Sigmoid colon (tissue), 6 donors: ENCODE measurements at regions not wholly inside any gene's neighbourhood (a gene's known extent, or its start where the extent isn't known, plus 50 kb on each side); places are given as distances from the start of the nearest gene placed in this dataset.

ENCODE experiments used
- DNase-seq: peaks from one replicate; pipeline ENCODE4 v3.0.0-alpha.2; 2019
- H3K27ac ChIP-seq, 4 donors: fragments of 200-600 bp; sonication (generic); one replicate each; pipeline ENCODE4 v1.5.1; 2016 to 2019; ENCODE audit warnings: mild to moderate bottlenecking in 1 of 4
- H3K27me3 ChIP-seq, 3 donors: fragments of 200-600 bp; sonication (generic); one replicate each; pipeline ENCODE4 v1.5.1; 2019; ENCODE audit warnings: mild to moderate bottlenecking in 1 of 3
- H3K36me3 ChIP-seq, 4 donors: fragments of 200-600 bp; sonication (generic); one replicate each; pipeline ENCODE4 v1.5.1; 2016 to 2019
- H3K4me1 ChIP-seq, 4 donors: fragments of 200-600 bp; sonication (generic); one replicate each; pipeline ENCODE4 v1.5.1; 2017 to 2019
- H3K4me3 ChIP-seq, 4 donors: fragments of 200-600 bp; sonication (generic); one replicate each; pipeline ENCODE4 v1.5.1; 2017 to 2019; ENCODE audit warnings: mild to moderate bottlenecking in 2 of 4, moderate library complexity in 1 of 4
- H3K9me3 ChIP-seq, 4 donors: fragments of 200-600 bp in 3 of 4; sonication (generic) in 3 of 4; one replicate each; pipeline versions ENCODE4 v1.5.1 to v1.6.1; 2013 to 2019
- EP300 ChIP-seq, 4 donors: sonication (generic); formaldehyde crosslinking; IDR thresholded peaks; one replicate each; pipeline ENCODE4 v1.6.1; 2017; ENCODE audit warnings: antibody characterized with exemption in 4 of 4
- POLR2A ChIP-seq, 2 donors: fragments of 450-650 bp; IDR thresholded peaks; one replicate each; pipeline ENCODE4 v1.6.1; 2016; ENCODE audit warnings: antibody characterized with exemption in 2 of 2, mild to moderate bottlenecking in 2 of 2, moderate library complexity in 2 of 2
- POLR2AphosphoS5 ChIP-seq, 4 donors: sonication (generic); formaldehyde crosslinking; IDR thresholded peaks; one replicate each; pipeline ENCODE4 v1.6.1; 2017; ENCODE audit warnings: antibody characterized with exemption in 4 of 4
- WGBS, 2 donors: extraction: QIAGEN DNeasy Blood & Tissue Kit; methylation state at CpG; one replicate each; pipeline ENCODE4 v1.1.7; 2013; 5-methylcytosine and 5-hydroxymethylcytosine counted together
- intact Hi-C: fragments of 100-400 bp; cut with DNase I; formaldehyde crosslinking; loops from one replicate; pipeline ENCODE4 v1.15.1; 2023
- TF ChIP-seq, protein P1 (sequence below), 4 experiments: fragments of 450-650 bp in 3 of 4; fragments of 200-600 bp in 1 of 4; IDR thresholded peaks; one replicate each; pipeline ENCODE4 v1.5.1; 2016 to 2019; ENCODE audit warnings: antibody characterized with exemption in 4 of 4, mild to moderate bottlenecking in 3 of 4, moderate library complexity in 2 of 4
- donor health status: healthy with polysubstance abuse.
- donor health status: healthy.

DNA sequence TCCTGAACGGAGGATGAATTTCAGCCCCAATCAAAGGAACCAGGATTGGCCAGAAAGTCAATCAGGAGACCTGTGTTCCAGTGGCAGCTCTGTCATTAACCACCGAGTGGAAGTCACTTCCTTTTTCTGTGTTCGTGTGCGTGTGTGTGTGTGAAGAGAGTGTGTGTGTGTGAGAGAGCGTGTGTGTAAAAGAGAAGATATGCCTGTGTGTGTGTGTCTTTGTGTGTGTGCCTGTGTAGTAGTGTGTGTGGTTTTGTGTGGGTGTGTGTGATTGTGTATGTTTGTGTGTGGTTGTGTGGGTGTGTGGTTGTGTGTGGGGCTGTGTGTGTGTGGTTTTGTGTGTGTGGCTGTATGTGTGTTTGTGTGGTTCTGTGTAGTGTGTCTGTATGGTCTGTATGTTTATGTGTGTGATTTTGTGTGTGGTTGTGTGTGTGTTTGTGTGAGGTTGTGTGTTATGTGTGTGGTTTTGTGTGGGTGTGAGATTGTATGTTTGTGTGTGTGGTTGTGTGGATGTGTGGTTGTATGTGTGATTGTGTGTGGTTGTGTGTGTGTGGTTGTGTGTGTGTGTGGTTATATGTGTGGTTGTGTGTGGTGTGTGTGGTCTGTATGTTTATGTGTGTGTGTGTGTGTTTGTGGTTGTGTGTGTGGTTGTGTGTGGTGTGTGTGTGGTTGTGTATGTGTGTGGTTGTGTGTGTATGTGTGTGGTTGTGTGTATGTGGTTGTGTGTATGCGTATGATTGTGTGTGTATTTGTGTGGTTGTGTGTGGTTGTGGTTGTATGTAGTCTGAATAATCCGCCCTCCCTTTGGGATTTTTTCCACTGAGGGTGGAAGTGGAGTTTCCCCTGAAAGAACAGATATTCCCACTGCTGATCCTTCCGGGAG, 314.4 kb downstream of the SHQ1 start:
- Histone ChIP-seq H3K9me3 (no peaks in the 10 kb centered on the region), H3K27ac (no peak overlapping the region), H3K27me3 (no peaks in the 10 kb centered on the region), H3K36me3 (no peaks in the 10 kb centered on the region), H3K4me1 (no peaks in the 10 kb centered on the region), H3K4me3 (no peak overlapping the region)
- intact Hi-C loops: no loop called here
- no peak for DNase-seq
- TF ChIP-seq, protein P1, sequence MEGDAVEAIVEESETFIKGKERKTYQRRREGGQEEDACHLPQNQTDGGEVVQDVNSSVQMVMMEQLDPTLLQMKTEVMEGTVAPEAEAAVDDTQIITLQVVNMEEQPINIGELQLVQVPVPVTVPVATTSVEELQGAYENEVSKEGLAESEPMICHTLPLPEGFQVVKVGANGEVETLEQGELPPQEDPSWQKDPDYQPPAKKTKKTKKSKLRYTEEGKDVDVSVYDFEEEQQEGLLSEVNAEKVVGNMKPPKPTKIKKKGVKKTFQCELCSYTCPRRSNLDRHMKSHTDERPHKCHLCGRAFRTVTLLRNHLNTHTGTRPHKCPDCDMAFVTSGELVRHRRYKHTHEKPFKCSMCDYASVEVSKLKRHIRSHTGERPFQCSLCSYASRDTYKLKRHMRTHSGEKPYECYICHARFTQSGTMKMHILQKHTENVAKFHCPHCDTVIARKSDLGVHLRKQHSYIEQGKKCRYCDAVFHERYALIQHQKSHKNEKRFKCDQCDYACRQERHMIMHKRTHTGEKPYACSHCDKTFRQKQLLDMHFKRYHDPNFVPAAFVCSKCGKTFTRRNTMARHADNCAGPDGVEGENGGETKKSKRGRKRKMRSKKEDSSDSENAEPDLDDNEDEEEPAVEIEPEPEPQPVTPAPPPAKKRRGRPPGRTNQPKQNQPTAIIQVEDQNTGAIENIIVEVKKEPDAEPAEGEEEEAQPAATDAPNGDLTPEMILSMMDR (IDR thresholded peaks at IDR 0.05): no peak
- TF ChIP-seq POLR2AphosphoS5 (IDR thresholded peaks at IDR 0.05) (no peak), EP300 (IDR thresholded peaks at IDR 0.05) (no peak)
- WGBS, 2 donors: 62 to 84% methylated on average over 8 of the region's 8 CpGs

DNA sequence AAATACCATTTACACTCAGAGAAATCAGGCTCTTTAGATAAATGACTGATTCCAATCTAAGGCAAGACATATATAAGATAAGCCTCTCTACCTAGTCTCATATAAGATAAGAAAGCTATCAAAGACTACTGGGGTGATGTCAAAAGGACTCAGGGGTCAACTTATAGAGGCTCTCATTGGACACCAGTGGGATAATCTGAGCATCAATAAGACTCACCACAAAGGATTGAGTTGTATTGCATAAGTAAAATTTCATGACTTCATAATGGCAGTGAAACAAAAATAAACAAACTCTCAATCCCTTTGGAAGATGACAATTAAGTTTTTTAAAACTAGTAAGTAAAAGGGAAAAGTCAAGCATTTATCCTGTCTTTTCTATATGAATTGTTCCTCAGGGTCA, 317.8 kb downstream of the SHQ1 start:
- intact Hi-C loops: no loop called here
- H3K4me3 ChIP-seq: no peak overlapping the region
- no peaks in the 10 kb centered on the region for H3K9me3 ChIP-seq

DNA sequence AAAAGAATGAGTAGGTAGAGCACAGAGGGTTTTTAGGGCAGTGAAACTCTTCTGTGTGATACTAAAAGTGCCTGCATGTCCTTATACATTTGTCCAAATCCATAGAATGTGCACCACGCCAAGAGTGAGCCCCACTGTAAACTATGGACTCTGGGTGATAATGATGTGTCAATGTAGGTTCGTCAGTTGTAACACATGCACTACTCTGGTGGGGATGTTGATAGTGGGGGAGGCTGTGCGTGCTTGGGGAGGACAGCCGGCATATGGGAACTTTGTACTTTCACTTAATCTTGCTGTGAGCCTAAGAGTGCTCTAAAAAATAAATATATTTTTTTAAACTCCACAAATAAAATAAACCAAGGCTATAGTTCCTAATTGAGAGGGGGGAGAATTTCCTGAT, 319.2 kb downstream of the SHQ1 start:
- H3K4me1 ChIP-seq: no peaks in the 10 kb centered on the region
- intact Hi-C loops: no loop called here
- no peak for TF ChIP-seq POLR2AphosphoS5 (IDR thresholded peaks at IDR 0.05)
- TF ChIP-seq POLR2A (IDR thresholded peaks at IDR 0.05): no peak
- TF ChIP-seq, protein P1 (IDR thresholded peaks at IDR 0.05): no peak
- no peak for TF ChIP-seq EP300 (IDR thresholded peaks at IDR 0.05)
- H3K27ac ChIP-seq: no peak overlapping the region
- H3K36me3 ChIP-seq: no peaks in the 10 kb centered on the region
- no peak for DNase-seq
- no peaks in the 10 kb centered on the region for H3K9me3 ChIP-seq
- H3K27me3 ChIP-seq: no peaks in the 10 kb centered on the region
- H3K4me3 ChIP-seq: no peak overlapping the region
- 79 to 84% methylated on average over 4 of the region's 4 CpGs for WGBS, 2 donors

More for the DNA sequence above, 317.8 kb downstream of the SHQ1 start:
- no peak for TF ChIP-seq POLR2AphosphoS5 (IDR thresholded peaks at IDR 0.05)
- no peak for TF ChIP-seq POLR2A (IDR thresholded peaks at IDR 0.05)
- no peak for TF ChIP-seq EP300 (IDR thresholded peaks at IDR 0.05)
- TF ChIP-seq, protein P1 (IDR thresholded peaks at IDR 0.05): no peak
- no peaks in the 10 kb centered on the region for H3K27me3 ChIP-seq
- H3K36me3 ChIP-seq: no peaks in the 10 kb centered on the region
- H3K4me1 ChIP-seq: no peaks in the 10 kb centered on the region
- no peak for DNase-seq
- no peak overlapping the region for H3K27ac ChIP-seq

DNA sequence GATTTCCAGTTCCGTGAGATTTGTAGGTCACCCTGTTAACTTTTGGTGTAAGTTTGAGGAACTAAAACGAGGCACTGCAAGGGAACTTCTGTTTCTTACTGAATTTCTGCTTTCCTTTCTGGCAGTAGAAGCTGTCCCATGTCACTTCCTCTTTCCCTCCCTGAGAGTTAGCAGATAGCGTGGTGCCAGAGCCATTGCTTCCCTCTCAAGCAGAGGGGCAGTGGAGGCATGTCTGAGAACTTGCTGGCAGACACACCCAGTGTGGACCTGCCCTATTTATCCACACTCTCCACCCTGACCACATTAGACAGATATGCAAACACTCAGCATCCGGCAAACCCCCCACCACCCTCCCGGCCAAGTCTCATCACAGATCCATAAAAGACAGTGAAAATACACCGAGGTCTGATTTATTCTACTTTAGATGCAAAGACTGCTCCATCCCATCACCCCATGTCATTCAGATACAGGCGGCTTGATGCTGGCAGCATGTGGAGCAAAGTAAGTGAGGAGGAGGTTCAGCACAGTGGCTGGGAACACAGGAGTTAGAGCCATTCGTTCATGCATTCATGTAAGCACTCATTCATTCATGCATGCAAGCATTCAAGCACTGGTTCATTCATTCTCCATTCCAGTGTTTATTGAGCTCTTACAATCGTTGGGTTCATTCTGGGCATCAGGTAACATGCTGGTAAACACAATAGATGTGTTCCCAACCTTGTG, 324.7 kb downstream of the SHQ1 start:
- H3K9me3 ChIP-seq: no peaks in the 10 kb centered on the region
- DNase-seq: peak; percentile 67
- no peak overlapping the region for H3K27ac ChIP-seq
- no peaks in the 10 kb centered on the region for H3K36me3 ChIP-seq
- no peaks in the 10 kb centered on the region for H3K27me3 ChIP-seq
- intact Hi-C loops: no loop called here
- 23 to 36% methylated on average over 9 of the region's 9 CpGs for WGBS, 2 donors
- no peaks in the 10 kb centered on the region for H3K4me1 ChIP-seq
- no peak overlapping the region for H3K4me3 ChIP-seq
- no peak for TF ChIP-seq POLR2AphosphoS5 (IDR thresholded peaks at IDR 0.05)
- TF ChIP-seq, protein P1 (IDR thresholded peaks at IDR 0.05): no peak
